Endothelial cell of umbilical vein (primary cell): ENCODE measurements at regions not wholly inside any gene's neighbourhood (a gene's known extent, or its start where the extent isn't known, plus 50 kb on each side); places are given as distances from the start of the nearest gene placed in this dataset.

Experiments
- BruUV-seq: library from RNA; stranded (reverse); fragments of 400-500 nt; replicated peaks from 2 replicates; lab custom pipeline; 2021; lab: Mats Ljungman, UMichigan
- CTCF ChIA-PET: fragments of 300-600, 350-600 bp; sonication (Branson Sonifier 250); formaldehyde crosslinking; loops from one replicate; lab custom pipeline; 2021; ENCODE audit warnings: antibody characterized with exemption, inconsistent platforms; lab: Charles Lee
- POLR2A ChIA-PET: fragments of 300-600, 350-600 bp; sonication (Branson Sonifier 250); formaldehyde crosslinking; loops from one replicate; lab custom pipeline; 2021; ENCODE audit warnings: antibody characterized with exemption, inconsistent platforms; lab: Charles Lee
- DNase-seq: peaks from one replicate; pipeline ENCODE4 v3.0.0-alpha.2; 2011; ENCODE audit warnings: low read depth, low spot score
- FAIRE-seq: peaks from 2 replicates; lab custom pipeline; 2011; peaks lifted over from hg19 to GRCh38; lab: Jason Lieb, UNC
- H2AFZ ChIP-seq: 2 replicates; pipeline ENCODE4 v1.6.0; 2012; ENCODE audit warnings: low read depth, low read length, control low read depth, inconsistent platforms
- H3K27ac ChIP-seq: 2 replicates; pipeline ENCODE4 v1.5.1; 2011; ENCODE audit warnings: low read depth, mild to moderate bottlenecking, control low read depth, low read length, moderate library complexity; ENCODE audit not compliant: insufficient read depth
- H3K27me3 ChIP-seq, 2 experiments: 2 replicates each; pipeline versions ENCODE4 v1.6.0 to v1.6.1; 2011; ENCODE audit warnings: low read length in 2 of 2, mixed read lengths in 1 of 2; ENCODE audit not compliant: control insufficient read depth in 2 of 2, insufficient read depth in 2 of 2
- H3K36me3 ChIP-seq, 2 experiments: 2 replicates in 1 of 2; 3 replicates in 1 of 2; pipeline ENCODE4 v1.5.1; 2011; ENCODE audit warnings: low read length in 2 of 2, mild to moderate bottlenecking in 1 of 2, moderate library complexity in 1 of 2; ENCODE audit not compliant: control insufficient read depth in 2 of 2, insufficient read depth in 2 of 2; ENCODE audit errors: extremely low read depth in 1 of 2
- H3K4me1 ChIP-seq: 3 replicates; pipeline ENCODE4 v1.5.1; 2011; ENCODE audit warnings: mild to moderate bottlenecking, low read length; ENCODE audit not compliant: control insufficient read depth, insufficient read depth; ENCODE audit errors: extremely low read depth
- H3K4me2 ChIP-seq: 2 replicates; pipeline ENCODE4 v1.6.1; 2011; ENCODE audit warnings: low read length, control low read depth, mixed read lengths; ENCODE audit not compliant: insufficient read depth
- H3K4me3 ChIP-seq, 3 experiments: fragments of 200-600 bp in 1 of 3; sonication (generic), shearing (Covaris generic) in 1 of 3; replicated peaks in 1 of 3; 2 replicates each; pipeline ENCODE4 v1.5.1; 2011 to 2016; ENCODE audit warnings: control low read depth in 3 of 3, low read length in 3 of 3, mild to moderate bottlenecking in 2 of 3, inconsistent platforms in 1 of 3, low read depth in 1 of 3, moderate library complexity in 1 of 3; ENCODE audit not compliant: insufficient read depth in 1 of 3
- H3K79me2 ChIP-seq: 2 replicates; pipeline ENCODE4 v1.6.0; 2012; ENCODE audit warnings: low read length, inconsistent platforms; ENCODE audit not compliant: control insufficient read depth, insufficient read depth
- H3K9ac ChIP-seq: replicated peaks from 2 replicates; pipeline ENCODE3; 2011; ENCODE audit warnings: low read length, control low read depth; ENCODE audit not compliant: insufficient read depth; ENCODE audit errors: extremely low read depth
- H3K9me1 ChIP-seq: replicated peaks from 3 replicates; pipeline ENCODE4 v1.6.0; 2011; ENCODE audit warnings: mild to moderate bottlenecking, low read length; ENCODE audit not compliant: control insufficient read depth, insufficient read depth; ENCODE audit errors: extremely low read depth
- H3K9me3 ChIP-seq: replicated peaks from 2 replicates; pipeline ENCODE4 v1.5.1; 2012; ENCODE audit warnings: low read length, inconsistent platforms; ENCODE audit not compliant: control insufficient read depth, insufficient read depth
- H4K20me1 ChIP-seq: replicated peaks from 2 replicates; pipeline ENCODE3; 2011; ENCODE audit warnings: mild to moderate bottlenecking, low read length; ENCODE audit not compliant: control insufficient read depth, insufficient read depth; ENCODE audit errors: extremely low read depth
- CTCF ChIP-seq, 2 donors: IDR thresholded peaks; 1 replicate in 1 of 2; 2 replicates in 1 of 2; pipeline ENCODE4 v1.5.1; 2011; ENCODE audit warnings: low read length in 2 of 2, mild to moderate bottlenecking in 2 of 2, moderate library complexity in 2 of 2, control low read depth in 1 of 2, inconsistent platforms in 1 of 2, low read depth in 1 of 2; ENCODE audit not compliant: insufficient read depth in 1 of 2; ENCODE audit errors: extremely low read depth in 1 of 2
- EZH2 ChIP-seq: IDR thresholded peaks from 2 replicates; pipeline ENCODE4 v1.6.1; 2012; ENCODE audit warnings: borderline replicate concordance, low read depth, mild to moderate bottlenecking, moderate library complexity, low read length, inconsistent platforms; ENCODE audit not compliant: severe bottlenecking
- FOS ChIP-seq: IDR thresholded peaks from 2 replicates; pipeline ENCODE4 v1.6.1; 2011; ENCODE audit warnings: mild to moderate bottlenecking, low read length, moderate library complexity, borderline replicate concordance; ENCODE audit not compliant: insufficient read depth
- GATA2 ChIP-seq: IDR thresholded peaks from 2 replicates; pipeline ENCODE4 v1.7.0; 2011; ENCODE audit warnings: low read depth, mild to moderate bottlenecking, moderate library complexity, mixed read lengths, low read length; ENCODE audit not compliant: insufficient read length, insufficient read depth
- MAX ChIP-seq: IDR thresholded peaks from 2 replicates; pipeline ENCODE4 v1.6.1; 2011; ENCODE audit not compliant: insufficient read depth, insufficient read length
- POLR2A ChIP-seq: IDR thresholded peaks from 2 replicates; pipeline ENCODE4 v1.6.1; 2012; ENCODE audit warnings: low read depth, mild to moderate bottlenecking, control low read depth, low read length
- POLR2AphosphoS5 ChIP-seq: IDR thresholded peaks from 2 replicates; pipeline ENCODE4 v1.6.1; 2012; ENCODE audit warnings: low read depth, mild to moderate bottlenecking, control low read depth, low read length, moderate library complexity; ENCODE audit not compliant: insufficient read depth
- dilution Hi-C: fragments of 300-500 bp; cut with MboI; formaldehyde crosslinking; loops from one replicate; pipeline ENCODE4 v1.15.0; 2019; ENCODE audit warnings: low sequenced_read_pairs; ENCODE audit not compliant: extremely low pct_ligation_motif_present
- intact Hi-C: fragments of 100-400 bp; cut with micrococcal nuclease; formaldehyde crosslinking; loops from one replicate; pipeline ENCODE4 v1.10.0; 2022

GRCh38 chr4:187598196-187598595, 397.4 kb upstream of the ZFP42 start:
- no peak overlapping the region for H3K9ac ChIP-seq
- H3K27ac ChIP-seq, result no peak overlapping the region
- H3K36me3 ChIP-seq, result no peaks in the 10 kb centered on the region
- POLR2A ChIA-PET, result no interaction called here
- BruUV-seq, result no TSS peak
- CTCF ChIA-PET, result interaction anchor here (1.3 kb wide), 1 partner anchor 8 kb away, joined by 4 read pairs; no protein-coding TSS in a partner anchor
- DNase-seq, result no peak
- no peak overlapping the region for H2AFZ ChIP-seq
- H3K4me2 ChIP-seq, result no peak overlapping the region
- dilution Hi-C loops (no loop called here), intact Hi-C loops (no loop called here)
- no peak for FAIRE-seq
- TF ChIP-seq FOS, result no peak
- no peak for TF ChIP-seq POLR2AphosphoS5
- TF ChIP-seq CTCF (IDR thresholded peaks at IDR 0.05; ENCODE audit: extremely low read depth in 1 of 2, insufficient read depth in 1 of 2, low read depth in 1 of 2, low read length in 2 of 2), result no peak
- TF ChIP-seq MAX, result no peak
- no peak for TF ChIP-seq GATA2
- no peak for TF ChIP-seq POLR2A
- TF ChIP-seq EZH2, result no peak
- no peaks in the 10 kb centered on the region for H3K9me3 ChIP-seq
- H4K20me1 ChIP-seq, result no peaks in the 10 kb centered on the region
- peaks cover 17% of the 10 kb centered on the region for H3K4me1 ChIP-seq
- no peaks in the 10 kb centered on the region for H3K9me1 ChIP-seq
- H3K79me2 ChIP-seq, result no peaks in the 10 kb centered on the region
- H3K4me3 ChIP-seq, result no peak overlapping the region
- H3K27me3 ChIP-seq, result no peaks in the 10 kb centered on the region
